AG09319 (cell line): ENCODE measurements at regions not wholly inside any gene's neighbourhood (a gene's known extent, or its start where the extent isn't known, plus 50 kb on each side); places are given as distances from the start of the nearest gene placed in this dataset.

Experiments used
- DNase-seq: peaks from one replicate; pipeline ENCODE4 v3.0.0-alpha.2; 2010; ENCODE audit warnings: low read depth; ENCODE audit errors: extremely low read depth
- TF ChIP-seq, protein P1 (sequence below): IDR thresholded peaks from 2 replicates; pipeline ENCODE4 v1.5.1; 2011; ENCODE audit warnings: low read depth, mild to moderate bottlenecking, inconsistent platforms, low read length, moderate library complexity

DNA sequence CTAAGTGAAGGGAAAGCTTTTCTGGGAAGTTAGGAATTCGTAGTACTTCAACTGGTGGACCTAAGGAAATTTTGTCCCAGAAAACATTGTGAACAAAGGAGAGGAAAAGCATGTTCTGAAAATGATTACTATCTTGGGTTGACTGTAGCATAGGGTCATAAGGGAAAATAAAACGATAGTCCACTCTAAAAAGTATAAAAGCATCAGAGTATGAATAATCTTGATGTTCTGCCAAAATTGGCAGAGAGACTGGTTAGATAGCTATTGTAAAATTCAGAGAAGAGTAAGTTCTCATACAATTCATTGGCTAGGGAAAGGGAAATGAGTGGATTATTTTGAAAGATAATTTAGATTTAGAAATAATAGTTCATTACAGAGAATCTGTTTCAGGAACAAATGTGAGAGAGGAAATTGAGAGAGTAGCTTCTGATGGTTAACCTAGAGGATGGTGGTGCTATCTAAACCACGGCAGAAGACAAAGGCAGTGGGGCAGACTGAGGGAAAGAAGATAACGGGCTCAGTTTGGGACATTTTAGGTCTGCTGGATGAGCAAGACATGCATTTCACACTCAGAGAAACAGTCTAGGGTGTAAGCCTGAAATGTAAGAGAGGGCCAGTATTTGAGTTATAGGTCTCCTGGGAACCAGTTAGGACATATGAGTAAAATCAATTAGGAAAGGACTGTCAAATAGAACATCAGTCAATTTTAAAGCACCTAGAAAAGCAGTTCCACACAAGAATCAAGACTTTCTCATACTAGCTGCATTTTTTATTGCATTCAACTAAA is 799.3 kb upstream of the CXADR start:
- DNase-seq: no peak

GRCh38 chr21:16740511-16740910 is 772.3 kb upstream of the CXADR start:
- DNase-seq: no peak
- TF ChIP-seq, protein P1, sequence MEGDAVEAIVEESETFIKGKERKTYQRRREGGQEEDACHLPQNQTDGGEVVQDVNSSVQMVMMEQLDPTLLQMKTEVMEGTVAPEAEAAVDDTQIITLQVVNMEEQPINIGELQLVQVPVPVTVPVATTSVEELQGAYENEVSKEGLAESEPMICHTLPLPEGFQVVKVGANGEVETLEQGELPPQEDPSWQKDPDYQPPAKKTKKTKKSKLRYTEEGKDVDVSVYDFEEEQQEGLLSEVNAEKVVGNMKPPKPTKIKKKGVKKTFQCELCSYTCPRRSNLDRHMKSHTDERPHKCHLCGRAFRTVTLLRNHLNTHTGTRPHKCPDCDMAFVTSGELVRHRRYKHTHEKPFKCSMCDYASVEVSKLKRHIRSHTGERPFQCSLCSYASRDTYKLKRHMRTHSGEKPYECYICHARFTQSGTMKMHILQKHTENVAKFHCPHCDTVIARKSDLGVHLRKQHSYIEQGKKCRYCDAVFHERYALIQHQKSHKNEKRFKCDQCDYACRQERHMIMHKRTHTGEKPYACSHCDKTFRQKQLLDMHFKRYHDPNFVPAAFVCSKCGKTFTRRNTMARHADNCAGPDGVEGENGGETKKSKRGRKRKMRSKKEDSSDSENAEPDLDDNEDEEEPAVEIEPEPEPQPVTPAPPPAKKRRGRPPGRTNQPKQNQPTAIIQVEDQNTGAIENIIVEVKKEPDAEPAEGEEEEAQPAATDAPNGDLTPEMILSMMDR: no peak

More for the DNA sequence above, 799.3 kb upstream of the CXADR start:
- TF ChIP-seq, protein P1: no peak

- TF ChIP-seq, protein P1: no peak
- DNase-seq: no peak
Observed at GRCh38 chr21:16741141-16741665, 771.6 kb upstream of the CXADR start.

DNA sequence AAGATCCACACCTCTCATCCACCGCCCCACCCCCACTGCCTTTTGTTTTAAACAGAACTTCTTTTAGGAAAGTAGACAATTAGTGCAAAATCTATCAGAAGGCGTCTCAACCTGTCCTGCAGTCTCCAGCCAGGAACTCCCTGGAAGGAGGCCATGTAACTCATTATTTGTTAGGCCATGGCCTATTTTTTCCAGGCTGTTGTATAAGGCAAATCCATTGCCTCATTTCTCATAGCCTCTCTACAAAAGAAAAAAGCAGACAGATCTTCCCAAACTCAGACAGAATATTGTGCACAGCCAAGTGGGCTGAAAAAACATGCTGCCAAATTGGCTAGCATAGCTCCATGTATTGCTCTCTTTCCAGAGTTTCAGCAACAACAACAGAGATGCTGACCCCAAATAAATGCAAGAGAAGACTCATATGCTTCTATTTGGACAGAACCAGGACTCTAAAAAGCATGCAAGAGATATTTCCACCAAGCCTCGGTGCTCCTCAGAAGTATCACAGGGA is 770.7 kb upstream of the CXADR start:
- no peak for DNase-seq
- TF ChIP-seq, protein P1: no peak

- DNase-seq: no peak
- TF ChIP-seq, protein P1: no peak
Observed at GRCh38 chr21:16742741-16743140, 770.1 kb upstream of the CXADR start.

DNA sequence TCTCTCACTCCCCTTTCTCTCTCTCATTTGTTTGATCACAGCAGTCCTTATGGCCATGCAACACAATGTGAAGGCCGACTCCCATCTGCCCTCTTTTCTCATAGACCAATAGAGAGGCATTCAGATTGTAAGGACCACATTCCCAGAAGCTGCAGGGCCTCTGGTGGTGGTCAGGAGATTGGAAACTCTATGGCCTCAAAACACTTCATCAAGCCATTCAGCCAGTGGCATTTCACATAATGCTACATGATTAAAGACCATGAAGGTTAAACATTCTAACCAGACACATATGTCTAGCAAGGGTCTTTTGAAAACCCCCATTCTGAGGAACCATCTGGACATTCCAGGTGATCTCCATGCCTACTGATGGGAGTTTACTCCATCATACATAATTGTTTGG is 769.5 kb upstream of the CXADR start:
- TF ChIP-seq, protein P1: no peak

DNA sequence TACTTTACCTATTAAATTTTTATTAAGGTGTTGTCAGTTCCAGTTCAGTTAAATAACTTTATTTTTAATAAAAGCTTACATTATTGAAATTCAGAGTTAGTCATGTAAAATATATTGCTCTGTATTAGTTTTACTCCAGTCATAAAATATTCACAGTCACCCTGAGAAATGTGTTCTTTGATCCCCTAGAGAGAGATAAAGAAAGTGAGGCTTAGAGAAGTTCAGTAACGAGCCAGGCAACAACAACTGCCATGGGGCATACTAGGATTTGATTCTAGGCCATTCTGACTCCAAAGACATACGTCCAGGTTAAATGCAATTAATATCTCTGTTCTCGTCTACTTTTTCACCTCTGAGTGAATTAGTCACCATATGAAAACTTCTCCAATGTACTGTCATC is 761.9 kb upstream of the CXADR start:
- no peak for DNase-seq
- TF ChIP-seq, protein P1: no peak

More for the DNA sequence above, 769.5 kb upstream of the CXADR start:
- DNase-seq: no peak
